ENCODE measurements at regions not wholly inside any gene's neighbourhood (a gene's known extent, or its start where the extent isn't known, plus 50 kb on each side); places are given as distances from the start of the nearest gene placed in this dataset.
"Not testable (repeated sequence)": the region's sequence is repeated elsewhere in the genome, so short reads cannot be mapped to it uniquely, and the experiment has no call there.

DNA sequence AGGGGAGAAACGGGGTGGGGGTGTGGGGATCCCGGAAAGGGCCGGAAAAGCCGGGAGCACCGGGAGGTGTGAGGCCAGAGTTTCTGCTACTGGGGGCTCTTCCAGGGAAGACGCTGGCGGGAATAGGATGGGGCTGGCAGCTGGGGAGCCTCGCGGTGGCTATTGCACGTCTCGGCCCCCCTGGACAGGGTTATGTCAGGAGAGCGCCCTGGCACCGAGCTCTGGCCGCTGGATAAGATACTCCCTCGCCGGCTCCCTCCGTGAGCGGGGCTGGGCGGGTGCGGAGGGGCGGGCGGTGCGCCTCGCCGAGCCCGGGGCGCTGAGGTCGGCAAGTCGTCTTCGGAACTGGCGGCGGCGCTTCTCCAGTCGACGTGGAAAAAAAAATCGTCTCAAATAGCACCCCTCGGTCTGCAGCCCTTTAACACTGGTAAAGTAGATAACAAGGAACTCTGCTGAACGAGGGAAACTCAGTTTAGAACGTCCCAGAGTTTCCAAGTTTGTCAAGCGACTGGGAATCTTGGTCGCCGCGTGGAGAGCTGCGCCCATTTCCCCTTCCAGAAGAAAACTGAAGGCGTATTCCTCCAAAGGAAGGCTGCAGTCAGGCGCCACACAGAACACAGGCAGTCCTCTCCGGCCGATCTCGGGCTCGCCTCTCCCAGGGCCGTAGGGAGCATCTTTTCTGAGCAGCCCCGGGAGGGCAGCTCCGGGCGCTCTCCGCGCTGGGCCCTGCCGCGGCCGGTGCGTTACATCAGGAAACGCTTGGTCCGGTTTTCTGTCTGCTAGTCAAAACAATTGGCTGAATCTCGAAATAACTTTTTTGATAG, 115.1 kb downstream of the KCNRG start:
- no peak for DNase-seq

DNA sequence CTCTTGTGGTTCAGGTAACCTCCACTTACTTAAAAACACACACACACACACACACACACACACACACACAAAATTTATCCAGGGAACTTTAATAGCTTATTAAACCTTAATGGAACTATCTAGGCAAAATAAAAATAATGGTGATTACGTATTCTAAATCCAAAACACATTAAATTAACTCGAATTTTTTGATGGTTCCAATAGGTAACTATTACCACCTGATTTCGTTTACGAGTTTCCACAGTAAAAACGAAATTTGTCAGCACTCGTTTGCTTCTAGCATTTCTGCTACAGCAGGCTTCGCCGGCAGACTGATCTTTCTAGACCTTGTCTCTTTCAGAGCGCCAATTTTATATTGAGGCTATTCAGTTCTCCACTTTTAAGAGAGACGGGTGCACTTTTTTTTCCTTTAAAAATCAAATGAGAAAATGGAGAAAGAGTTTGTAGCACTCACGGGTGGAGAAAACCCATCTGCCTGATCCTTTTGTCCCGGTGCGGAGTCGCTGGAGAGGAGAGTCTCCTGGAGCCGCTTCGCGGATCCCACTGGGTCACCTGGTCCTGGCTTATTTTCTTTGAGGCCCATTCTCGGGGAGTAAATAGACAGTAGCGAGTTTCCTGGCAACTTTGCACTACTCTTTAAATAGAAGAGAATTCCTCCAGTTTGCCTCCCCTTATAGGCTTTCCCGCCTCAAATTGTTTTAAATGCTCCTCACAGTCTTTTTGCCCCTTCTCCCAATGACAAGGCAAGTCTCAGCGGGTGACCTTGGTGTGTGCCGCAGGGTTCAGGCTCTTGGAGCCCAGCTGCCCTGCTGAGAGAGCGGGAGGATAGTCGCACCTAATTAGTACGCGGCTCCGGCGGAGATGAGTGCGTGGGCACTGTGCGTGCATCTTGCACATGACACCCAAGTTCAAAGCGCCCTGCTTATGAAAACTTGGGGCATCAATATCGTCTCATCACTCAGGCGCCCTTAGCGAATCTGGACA, 117.0 kb downstream of the KCNRG start:
- no peak for DNase-seq

DNA sequence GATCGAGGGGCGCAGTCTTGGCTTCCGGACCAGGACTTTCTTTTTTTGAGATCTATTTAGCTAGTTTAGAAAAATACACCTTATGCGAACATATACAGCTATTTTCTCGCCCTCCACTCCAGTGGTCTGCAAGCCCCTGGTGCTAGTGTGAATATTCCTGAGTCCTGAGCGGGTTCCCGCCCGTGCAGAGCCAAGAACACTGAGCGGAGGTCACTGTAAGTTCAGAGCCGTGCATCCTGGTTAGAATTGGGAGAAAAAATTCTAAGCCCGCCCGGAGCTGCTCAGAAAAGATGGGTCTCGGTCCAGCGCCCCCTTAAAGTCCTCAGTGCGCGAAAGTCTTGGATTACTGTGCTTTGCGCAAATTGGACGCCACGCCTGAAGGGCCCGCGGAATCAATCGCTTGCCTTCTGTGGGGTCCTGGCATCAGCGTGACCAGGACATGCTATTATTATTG, 117.7 kb downstream of the KCNRG start:
- no peak for DNase-seq

DNA sequence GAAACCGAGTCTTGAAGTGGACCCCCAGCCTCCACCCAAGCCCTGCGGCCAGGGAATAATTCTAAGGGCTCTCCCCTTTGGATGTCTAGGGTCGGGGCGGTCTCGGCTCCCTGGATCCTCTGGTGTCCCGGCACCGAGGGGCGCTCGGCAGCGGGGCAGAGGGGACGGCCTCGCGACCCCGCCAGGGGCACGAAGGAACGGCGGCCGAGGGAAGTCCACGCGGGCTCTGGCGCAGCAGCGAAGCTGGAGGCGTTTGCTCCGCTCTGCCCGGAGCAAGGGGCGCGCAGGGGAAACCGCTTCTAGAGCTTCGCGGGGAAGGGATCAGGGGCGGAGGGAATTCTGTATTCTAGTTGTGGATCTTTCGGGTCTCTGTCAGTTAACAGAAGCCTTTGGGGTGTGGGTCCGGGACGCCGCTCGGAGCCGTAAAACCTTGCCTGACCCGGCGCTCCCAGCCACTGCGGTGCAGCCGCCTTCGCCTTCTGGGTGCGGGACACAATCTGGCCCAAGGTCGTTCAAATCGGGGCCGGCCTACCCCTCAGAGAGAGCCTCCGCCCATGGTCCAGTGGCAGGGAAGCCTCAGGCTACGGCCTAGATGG, 118.2 kb downstream of the KCNRG start:
- DNase-seq: no peak

DNA sequence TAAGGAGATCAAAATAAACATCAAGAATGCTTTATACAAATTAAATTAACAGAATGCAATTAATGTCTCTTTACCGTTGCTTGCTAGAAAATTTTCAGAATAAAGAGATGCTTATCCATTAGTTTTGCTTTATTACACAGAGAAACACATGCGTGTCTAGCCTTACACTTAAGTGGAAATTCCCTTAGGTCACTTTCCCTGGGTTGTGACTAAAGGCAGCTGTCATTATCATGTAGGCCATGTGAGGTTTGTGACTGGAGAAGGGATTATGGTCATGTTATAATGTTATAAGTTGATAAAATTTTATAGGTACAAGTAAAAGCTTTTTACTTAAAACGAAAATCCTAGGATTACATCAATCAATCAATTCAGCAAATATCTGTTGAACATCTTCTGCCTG, 121.0 kb downstream of the KCNRG start:
- no peak for DNase-seq

DNA sequence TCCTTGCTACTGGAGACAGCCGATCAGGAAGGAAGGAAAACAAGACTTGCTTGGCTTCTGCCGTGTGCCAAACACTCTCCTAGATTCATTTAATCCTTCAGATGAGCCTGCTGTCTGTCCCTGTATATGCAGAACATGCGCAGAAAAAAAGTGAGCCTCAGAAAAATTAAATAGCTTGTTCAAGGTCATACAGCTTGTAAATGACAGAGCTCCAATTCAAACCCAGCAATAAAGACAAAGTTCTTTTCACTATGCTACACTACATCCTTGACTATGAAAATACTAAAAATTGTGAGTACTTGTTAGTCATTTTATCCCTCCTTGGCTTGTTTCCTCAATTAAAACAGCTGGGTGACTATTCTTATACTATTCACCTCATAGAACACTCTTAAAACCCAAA, 121.4 kb downstream of the KCNRG start:
- DNase-seq: no peak

DNA sequence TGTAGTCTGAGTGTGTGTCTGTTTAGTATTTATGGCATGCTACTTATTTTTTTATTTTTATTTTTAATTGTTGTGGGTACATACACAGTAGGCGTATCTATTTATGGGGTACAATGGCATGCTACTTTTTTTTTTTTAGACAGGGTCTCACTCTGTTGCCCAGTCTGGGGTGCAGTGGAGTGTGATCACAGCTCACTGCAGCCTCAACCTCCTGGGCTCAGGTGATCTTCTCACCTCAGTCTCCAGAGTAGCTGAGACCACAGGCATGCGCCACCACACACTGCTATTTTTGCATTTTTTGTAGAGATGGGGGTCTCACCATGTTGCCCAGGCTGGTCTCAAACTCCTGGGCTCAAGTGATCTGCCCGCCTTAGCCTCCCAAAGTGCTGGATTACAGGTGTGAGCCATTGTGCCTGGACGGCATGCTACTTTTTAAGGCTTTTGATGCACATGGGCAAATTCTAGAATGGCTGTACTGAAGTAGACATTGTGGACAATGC, 124.2 kb downstream of the KCNRG start:
- DNase-seq: not testable (repeated sequence)

DNA sequence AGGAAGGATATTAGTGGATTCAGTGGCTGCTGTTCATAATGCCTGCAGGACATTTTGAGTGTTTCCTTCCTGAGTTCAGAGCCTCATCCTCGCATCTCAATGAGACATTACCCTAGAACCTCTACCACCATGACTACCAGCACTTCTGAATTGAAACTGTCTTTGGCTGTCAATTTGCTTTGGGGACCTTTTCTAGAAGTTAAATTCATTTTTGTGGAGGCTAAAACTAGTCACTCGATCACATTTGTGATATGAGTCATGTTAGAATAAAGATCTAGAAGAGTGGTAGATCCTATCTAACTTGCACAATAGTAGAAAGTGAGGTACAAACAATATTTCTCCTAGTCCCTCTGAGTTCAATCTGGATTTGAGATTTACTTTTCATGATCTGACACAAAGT, 124.9 kb downstream of the KCNRG start:
- no peak for DNase-seq

DNA sequence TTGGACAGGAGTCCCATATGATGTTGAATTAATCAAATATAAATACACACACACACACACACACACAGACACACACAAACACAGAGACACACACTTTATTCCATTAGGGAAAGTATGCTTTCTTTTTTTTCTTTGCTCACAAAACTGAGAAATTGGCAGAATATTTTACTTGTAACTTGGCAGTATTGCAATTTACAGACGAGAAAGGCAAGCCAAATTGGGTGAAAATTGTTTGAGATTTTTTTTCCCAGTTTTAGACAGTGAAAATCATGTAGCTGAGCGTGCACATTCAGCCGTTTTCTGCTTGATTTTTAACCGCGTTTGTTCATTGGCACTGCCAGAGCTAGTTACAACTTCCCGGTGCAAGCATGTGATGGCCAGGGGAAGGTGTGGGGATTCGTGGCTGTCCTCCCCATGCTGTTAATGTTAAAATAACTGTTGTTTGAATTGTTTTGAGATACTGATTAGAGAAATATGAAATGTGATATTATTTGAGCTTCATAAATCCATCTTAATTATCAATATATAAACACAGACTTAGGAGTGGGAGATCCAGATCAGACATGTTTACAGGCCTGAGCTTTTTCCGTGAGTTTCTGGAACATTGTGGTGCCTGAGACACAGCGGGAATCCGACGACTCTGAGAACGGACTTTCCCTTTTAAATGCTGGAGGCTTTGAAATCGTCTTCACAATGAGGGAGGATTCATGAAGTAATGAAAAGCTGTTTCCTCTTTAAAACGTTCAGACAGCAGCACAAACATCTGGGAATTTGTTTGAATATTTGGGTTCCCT, 125.5 kb downstream of the KCNRG start:
- DNase-seq: no peak

DNA sequence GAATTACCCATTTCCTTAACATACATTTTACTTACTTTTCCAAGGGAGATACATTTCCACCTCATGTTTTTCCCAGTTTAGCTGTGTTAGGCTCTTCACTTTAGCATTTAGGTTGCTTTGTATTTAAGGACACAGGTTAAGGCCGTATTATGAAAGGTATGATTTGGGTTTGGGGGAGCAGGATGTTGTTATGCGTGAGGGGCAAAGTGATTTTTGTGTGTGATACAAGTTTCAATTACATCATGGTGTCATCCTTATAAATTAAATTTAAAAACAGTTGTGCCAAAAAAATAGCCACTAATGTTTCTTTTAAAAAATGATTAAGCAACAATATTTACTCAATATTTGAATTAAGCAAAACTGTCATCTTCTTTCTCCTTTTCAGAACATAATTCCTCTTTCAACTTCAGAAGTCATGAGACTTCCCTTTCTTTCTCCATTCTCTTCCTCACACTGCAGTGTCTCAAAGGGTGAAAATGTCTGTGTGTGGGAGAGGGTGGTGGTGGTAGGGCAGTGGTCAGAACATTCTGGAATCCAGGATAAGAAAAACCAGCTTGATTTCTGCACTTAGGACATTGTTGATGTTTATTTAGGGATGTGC, 126.2 kb downstream of the KCNRG start:
- DNase-seq: no peak

DNA sequence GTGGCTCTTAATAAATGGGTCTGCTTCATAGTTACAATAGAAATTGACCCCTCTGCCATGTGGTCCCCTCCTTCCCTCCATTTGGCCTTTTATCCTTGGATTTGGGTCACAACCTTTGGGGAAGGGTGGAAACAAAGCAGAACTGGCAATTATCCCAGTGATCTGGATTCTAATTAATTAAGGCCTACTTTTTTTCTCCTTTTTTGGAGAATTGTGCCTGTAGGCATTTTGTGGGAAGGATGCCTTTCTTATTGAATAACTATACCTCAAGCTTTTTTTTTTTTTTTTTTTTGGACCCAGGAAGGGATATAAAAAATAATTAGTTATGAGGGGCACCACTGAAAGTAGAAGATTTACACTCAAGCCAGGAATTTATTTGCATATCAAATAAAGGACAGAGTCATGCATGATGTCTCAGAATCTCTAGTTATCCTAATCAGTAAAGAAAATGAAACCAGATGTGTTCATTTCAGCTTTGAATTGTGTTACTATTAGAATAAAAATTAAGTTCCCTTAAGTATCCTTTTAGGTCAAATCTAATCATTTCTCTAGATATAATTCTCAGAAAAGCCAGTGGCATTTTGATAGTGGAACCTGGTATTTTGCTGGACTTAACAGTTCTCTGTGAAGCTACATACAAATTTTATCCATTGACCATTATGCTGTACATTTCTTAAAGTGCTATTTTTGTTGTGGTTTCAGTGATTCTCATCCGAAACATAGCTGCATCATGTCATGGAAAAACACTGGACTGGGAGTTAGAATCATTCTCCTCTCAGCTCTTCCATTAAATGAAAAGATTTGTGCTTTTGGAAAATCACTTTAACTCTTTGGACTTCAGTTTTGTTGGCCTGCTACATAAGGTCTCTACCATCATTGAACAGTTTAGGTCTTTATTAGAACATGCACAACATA, 129.3 kb downstream of the KCNRG start:
- DNase-seq: no peak

DNA sequence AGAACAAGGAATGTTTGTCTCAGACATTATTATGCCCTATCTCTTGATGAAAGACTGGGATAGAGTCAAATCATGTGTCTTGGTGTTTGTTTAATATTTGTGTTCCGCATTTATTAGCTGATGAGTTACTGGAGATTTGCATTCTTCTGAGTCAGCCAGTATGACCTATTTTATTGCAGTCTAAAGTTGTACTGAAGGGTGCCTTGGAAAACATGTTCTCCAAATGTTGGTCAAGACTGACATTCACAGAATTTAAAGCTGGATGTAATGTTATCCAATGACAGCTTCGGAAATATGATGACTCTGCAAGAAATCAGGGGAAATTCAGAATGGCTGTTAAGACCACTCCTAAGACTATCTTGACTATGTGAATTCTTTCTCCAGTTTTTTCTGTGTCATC, 134.0 kb downstream of the KCNRG start:
- DNase-seq: no peak

DNA sequence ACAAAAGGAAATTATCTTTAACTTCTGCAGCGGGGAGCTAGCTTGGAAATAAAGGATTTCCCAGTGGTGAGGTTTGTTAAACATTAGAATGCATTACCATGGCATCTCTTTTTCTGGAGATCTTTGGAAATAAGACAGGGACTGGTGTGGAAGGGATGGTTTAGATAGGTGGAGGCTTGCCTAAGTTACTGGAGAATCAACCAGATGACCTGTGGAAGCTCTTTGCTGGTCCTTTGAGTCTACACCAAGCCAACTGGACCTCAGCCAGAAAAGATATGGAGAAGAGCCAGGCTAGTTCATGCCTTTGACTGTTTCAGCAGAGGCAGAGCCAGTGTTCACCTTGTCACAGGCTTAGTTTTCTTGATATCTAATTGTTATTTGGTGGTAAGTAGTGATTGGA, 134.7 kb downstream of the KCNRG start:
- DNase-seq: no peak

DNA sequence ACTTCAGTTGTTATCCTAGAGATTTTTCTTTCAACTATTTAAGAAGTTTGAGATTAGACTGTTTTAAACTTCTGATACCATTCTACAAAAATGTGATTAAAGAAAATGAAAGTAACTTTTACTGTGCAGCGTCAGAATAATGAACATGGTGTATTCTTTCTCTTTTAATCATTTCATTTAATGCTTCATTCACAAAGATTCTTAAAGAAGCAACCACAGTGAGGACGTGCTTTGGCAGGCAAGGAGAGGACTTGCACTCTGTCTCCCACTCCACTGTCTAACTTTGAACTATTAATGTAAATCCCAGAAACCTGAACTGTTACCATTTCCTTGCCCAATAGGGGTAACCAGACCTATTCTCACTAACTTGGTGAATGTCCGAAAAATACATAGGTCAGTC, 137.0 kb downstream of the KCNRG start:
- no peak for DNase-seq

DNA sequence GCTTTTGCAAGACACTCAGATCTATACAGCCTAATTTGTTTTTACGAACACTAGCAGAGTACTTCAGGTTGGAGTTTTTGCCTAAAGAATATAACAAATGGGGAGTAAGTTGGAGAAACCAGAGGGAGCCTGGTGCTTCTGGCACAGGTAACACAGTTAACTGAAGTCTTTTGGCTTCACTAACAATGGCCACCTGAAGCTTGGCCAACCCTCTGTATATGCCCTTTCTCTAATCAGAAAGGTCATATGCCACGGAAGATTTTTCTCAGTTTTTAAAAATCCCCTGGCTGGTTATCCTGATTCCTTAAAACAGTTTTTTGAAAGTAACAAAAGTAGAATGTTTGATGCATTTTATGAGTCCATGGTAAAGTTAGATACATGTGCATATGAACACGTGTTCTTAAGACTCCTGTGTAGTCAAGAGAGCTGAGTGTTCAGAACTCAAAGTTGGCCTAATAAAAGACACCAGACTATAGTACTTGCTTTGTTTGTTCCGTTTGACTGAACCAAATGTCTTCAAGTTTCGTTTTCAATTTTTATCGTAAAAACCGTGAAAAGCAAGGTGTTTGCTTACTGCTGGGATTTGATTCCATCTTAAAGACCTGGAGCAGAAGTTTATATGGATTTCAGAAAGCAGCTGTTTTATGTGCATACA, 137.5 kb downstream of the KCNRG start:
- no peak for DNase-seq

DNA sequence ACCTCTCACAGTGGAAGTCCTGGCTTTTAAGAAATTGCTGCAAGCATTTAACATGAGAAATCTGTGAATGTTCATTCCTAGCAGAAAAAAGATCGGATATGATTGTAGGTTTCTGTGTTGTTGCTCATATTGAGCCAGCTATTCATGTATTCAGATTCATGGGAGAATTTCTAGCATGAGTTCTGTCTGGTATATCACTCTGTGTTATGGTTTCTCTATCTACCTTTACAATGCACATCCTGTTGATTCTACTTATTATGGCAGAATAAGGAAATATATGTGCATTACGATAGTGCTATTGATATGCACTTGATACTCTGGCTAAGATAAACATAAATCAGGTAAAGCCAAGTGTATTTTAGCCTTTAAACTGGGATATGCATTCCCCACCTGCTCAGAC, 138.2 kb downstream of the KCNRG start:
- no peak for DNase-seq

DNA sequence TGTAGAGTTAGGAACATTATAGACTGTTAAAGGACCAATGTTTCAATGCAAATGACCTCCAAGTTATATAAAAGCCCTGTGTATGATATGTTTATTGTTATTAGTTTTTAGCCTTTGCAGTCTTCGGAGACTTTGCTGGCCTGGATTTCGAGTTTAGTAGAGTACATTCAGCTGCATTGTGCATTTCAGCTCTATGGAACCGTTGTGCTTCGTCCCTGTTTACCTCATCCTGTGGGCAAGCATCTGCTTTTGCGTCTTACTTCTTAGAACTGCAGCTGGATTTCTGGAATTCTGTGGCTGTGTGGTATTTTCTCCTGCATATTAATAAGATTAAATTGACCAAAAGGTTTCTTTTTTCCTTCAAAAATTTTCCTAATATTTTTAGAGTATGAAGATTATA, 138.6 kb downstream of the KCNRG start:
- no peak for DNase-seq

DNA sequence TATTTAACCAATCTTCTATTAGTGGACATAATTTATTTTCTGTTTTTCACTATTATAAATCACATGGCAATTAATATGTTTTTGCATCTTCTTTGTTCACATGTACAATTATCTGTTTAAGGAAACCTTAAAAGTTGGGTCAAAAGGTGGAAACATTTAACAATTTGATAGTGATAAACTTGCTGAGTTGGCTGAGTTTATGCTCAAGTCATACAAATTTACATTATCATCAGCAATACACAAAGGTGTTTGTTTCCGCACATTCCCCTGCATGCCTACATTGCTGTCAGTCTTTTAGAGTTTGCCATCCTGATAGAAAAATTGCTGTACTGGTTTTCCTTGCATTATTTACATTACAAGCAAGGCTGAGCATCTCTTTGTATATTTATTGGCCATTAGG, 139.5 kb downstream of the KCNRG start:
- DNase-seq: no peak

DNA sequence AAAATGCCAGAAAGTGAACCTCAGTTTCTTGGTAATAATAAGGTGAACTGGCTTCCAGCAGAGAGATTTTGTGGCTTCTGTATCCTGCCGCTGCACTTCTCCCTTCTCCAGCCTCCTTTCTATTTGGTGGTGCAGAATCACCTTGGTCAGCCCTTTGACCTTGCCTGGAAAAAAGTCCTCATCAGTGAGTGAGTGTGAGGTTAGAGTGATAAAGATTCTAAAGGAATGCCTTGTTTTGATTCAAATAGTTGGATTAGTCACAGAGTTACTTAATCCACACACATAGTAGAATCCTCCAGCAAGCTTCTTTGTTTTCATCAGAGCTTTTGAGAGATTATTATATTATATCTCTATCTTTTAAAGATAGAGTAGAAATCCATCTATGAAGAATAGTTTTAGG, 140.9 kb downstream of the KCNRG start:
- no peak for DNase-seq

DNA sequence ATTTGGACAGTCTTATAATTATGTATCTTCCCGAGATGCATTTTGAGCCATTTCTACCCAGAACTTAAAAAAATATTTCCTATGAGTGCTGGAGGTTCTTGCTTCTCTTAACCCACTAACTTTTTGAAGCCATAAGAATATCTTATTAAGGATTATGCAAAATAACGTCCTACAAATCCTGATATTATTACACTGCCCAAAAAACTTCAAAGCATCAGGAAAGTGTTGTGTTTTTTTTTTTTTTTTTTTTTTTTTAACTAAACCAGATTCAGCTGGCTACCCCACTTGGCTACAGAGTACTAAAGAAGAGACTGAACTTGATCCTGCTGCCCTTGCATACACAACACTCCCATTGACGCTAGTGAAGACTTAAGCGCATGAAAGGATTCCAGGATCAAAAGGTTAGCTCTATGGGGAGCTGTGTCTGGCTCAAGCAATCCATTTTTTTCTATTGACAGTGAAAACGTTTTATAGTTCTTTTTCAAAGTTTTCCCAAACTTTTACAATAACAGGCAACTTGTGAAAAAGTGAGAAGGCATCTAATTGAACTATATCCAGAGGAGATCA, 141.4 kb downstream of the KCNRG start:
- no peak for DNase-seq

Data from NCI-H1930 (cell line).